GM12872 (cell line): ENCODE measurements at regions not wholly inside any gene's neighbourhood (a gene's known extent, or its start where the extent isn't known, plus 50 kb on each side); places are given as distances from the start of the nearest gene placed in this dataset.

Experiments
- CTCF ChIP-seq: IDR thresholded peaks from 3 replicates; pipeline ENCODE4 v1.5.1; 2011; ENCODE audit warnings: low read depth, mild to moderate bottlenecking, low read length, moderate library complexity; ENCODE audit not compliant: insufficient read depth

GRCh38 chrX:64853424-64853823, 122.8 kb downstream of the ZC4H2 start:
- no peak for TF ChIP-seq CTCF

DNA sequence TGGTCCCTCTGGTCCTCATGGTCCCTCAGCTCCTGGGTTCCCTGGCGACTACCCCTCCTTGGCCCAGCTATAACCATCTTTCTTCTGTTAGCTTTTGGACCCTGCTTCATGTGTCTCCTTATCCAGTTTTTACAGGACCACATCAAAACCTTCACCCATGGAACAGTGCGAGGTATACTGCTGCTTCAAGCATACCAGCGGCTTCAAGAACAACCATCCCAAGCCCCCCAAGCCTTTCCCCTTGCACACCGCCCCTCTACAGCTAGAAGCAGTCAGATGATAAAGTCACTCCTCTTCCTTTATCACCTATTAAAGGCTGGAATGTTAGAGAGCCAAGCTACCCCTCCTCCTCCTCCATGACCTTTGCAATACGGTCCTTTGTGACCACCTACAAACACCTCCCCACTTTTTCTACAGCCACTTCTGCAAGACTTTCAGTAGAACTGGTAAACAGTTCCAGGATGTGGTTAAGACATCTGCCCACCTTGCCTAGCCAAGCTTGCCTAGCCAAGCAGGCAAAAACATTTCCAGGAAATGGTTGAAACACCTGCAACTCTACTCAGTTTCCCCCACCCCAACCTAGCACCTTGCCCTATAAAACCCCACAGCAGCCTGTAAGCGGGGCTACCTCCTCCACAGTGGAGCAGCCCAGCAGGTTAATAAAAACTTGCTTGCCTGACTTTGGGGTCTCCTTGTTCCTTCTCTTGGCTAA, 125.7 kb downstream of the ZC4H2 start:
- TF ChIP-seq CTCF, result no peak

GRCh38 chrX:64843224-64843623, 133.0 kb downstream of the ZC4H2 start:
- TF ChIP-seq CTCF, result no peak

DNA sequence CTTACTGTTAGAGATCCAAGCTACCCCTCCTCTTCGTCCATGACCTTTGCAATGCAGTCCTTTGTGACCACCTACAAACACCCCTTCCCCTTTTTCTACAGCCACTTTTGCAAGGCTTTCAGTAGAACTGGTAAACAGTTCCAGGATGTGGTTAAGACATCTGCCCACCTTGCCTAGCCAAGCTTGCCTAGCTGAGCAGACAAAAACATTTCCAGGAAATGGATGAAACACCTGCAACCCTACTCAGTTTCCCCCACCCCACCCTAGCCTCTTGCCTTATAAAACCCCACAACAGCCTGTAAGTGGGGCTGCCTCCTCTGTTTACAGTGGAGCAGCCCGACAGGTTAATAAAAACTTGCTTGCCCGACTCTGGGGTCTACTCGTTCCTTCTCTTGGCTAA, 133.8 kb downstream of the ZC4H2 start:
- no peak for TF ChIP-seq CTCF

- TF ChIP-seq CTCF, result no peak
Measured at GRCh38 chrX:64805683-64806082, 170.6 kb downstream of the ZC4H2 start.

- no peak for TF ChIP-seq CTCF
Measured at GRCh38 chrX:64792598-64793337, 183.5 kb downstream of the ZC4H2 start.

GRCh38 chrX:64782923-64783322, 193.3 kb downstream of the ZC4H2 start:
- TF ChIP-seq CTCF, result no peak
